Liver (tissue), 8 donors: ENCODE measurements at regions not wholly inside any gene's neighbourhood (a gene's known extent, or its start where the extent isn't known, plus 50 kb on each side); places are given as distances from the start of the nearest gene placed in this dataset.
"Not testable (repeated sequence)": the region's sequence is repeated elsewhere in the genome, so short reads cannot be mapped to it uniquely, and the experiment has no call there.

ENCODE experiments used
- DNase-seq: peaks from one replicate; pipeline ENCODE4 v3.0.0-alpha.2; 2017; ENCODE audit warnings: low spot score
- H3K27ac ChIP-seq, 2 donors: one replicate each; pipeline ENCODE4 v1.7.0; 2013; ENCODE audit warnings: inconsistent platforms in 2 of 2, low read length in 2 of 2, control low read depth in 1 of 2, low read depth in 1 of 2, mild to moderate bottlenecking in 1 of 2
- H3K27me3 ChIP-seq, 4 donors: one replicate each; pipeline versions ENCODE4 v1.6.1 to v1.7.0; 2013; ENCODE audit warnings: low read length in 3 of 4, inconsistent platforms in 1 of 4, mild to moderate bottlenecking in 1 of 4, moderate library complexity in 1 of 4; ENCODE audit not compliant: control insufficient read depth in 4 of 4, insufficient read depth in 4 of 4
- H3K36me3 ChIP-seq, 4 donors: one replicate each; pipeline versions ENCODE4 v1.6.1 to v1.7.0; 2013; ENCODE audit warnings: low read length in 3 of 4, mild to moderate bottlenecking in 3 of 4, low read depth in 1 of 4, moderate library complexity in 1 of 4; ENCODE audit not compliant: control insufficient read depth in 4 of 4, insufficient read depth in 3 of 4
- H3K4me1 ChIP-seq, 4 donors: one replicate each; pipeline versions ENCODE4 v1.6.1 to v1.7.0; 2013; ENCODE audit warnings: low read length in 3 of 4, mild to moderate bottlenecking in 3 of 4, moderate library complexity in 1 of 4; ENCODE audit not compliant: control insufficient read depth in 4 of 4, insufficient read depth in 4 of 4
- H3K4me3 ChIP-seq, 3 donors: one replicate each; pipeline versions ENCODE4 v1.6.1 to v1.7.0; 2013; ENCODE audit warnings: low read length in 3 of 3, control low read depth in 1 of 3, low read depth in 1 of 3, mild to moderate bottlenecking in 1 of 3
- H3K9ac ChIP-seq, 2 donors: one replicate each; pipeline ENCODE4 v1.7.0; 2013; ENCODE audit warnings: low read length in 2 of 2, mild to moderate bottlenecking in 2 of 2, moderate library complexity in 2 of 2, control low read depth in 1 of 2, low read depth in 1 of 2
- H3K9me3 ChIP-seq, 4 donors: one replicate each; pipeline versions ENCODE4 v1.6.1 to v1.7.0; 2013; ENCODE audit warnings: low read length in 3 of 4; ENCODE audit not compliant: control insufficient read depth in 4 of 4
- EGR1 ChIP-seq, 2 donors: IDR thresholded peaks; 2 replicates each; pipeline ENCODE4 v1.6.1; 2016 to 2018; ENCODE audit warnings: antibody characterized with exemption in 2 of 2, low read depth in 2 of 2
- FOXA1 ChIP-seq: IDR thresholded peaks from 2 replicates; pipeline ENCODE4 v1.6.1; 2016; ENCODE audit warnings: antibody characterized with exemption
- HNF4G ChIP-seq: IDR thresholded peaks from 2 replicates; pipeline ENCODE4 v1.6.1; 2016; ENCODE audit warnings: antibody characterized with exemption
- JUND ChIP-seq, 2 donors: IDR thresholded peaks; 2 replicates each; pipeline ENCODE4 v1.6.1; 2016; ENCODE audit warnings: antibody characterized with exemption in 2 of 2
- NR2F2 ChIP-seq: IDR thresholded peaks from 2 replicates; pipeline ENCODE4 v1.6.1; 2016; ENCODE audit warnings: antibody characterized with exemption
- RAD21 ChIP-seq, 2 donors: IDR thresholded peaks; 2 replicates each; pipeline ENCODE4 v1.6.1; 2016; ENCODE audit warnings: antibody characterized with exemption in 2 of 2, mild to moderate bottlenecking in 2 of 2
- SP1 ChIP-seq: IDR thresholded peaks from 2 replicates; pipeline ENCODE4 v1.6.1; 2018; ENCODE audit warnings: antibody characterized with exemption, mild to moderate bottlenecking
- TAF1 ChIP-seq: conservative IDR thresholded peaks from 2 replicates; pipeline ENCODE4 v1.6.1; 2016; ENCODE audit warnings: antibody characterized with exemption, mild to moderate bottlenecking
- YY1 ChIP-seq: IDR thresholded peaks from 2 replicates; pipeline ENCODE4 v1.6.1; 2016; ENCODE audit warnings: antibody characterized with exemption, mild to moderate bottlenecking
- WGBS: extraction: QIAGEN DNeasy Blood & Tissue Kit; methylation state at CpG from one replicate; pipeline ENCODE4 v1.1.7; 2013; 5-methylcytosine and 5-hydroxymethylcytosine counted together
- TF ChIP-seq, protein P1 (sequence below): IDR thresholded peaks from 2 replicates; pipeline ENCODE4 v1.6.1; 2016; ENCODE audit warnings: antibody characterized with exemption
- TF ChIP-seq, protein P2 (sequence below): IDR thresholded peaks from 2 replicates; pipeline ENCODE4 v1.6.1; 2016; ENCODE audit warnings: antibody characterized with exemption
- TF ChIP-seq, protein P3 (sequence below): IDR thresholded peaks from 2 replicates; pipeline ENCODE4 v1.6.1; 2016; ENCODE audit warnings: antibody characterized with exemption, mild to moderate bottlenecking
- TF ChIP-seq, protein P4 (sequence below): fragments of 150-350 bp; IDR thresholded peaks from 2 replicates; pipeline ENCODE4 v1.5.1; 2017; ENCODE audit warnings: improper control_type of control experiment, low read depth, low read length; ENCODE audit not compliant: missing input control
- TF ChIP-seq, protein P5 (sequence below): IDR thresholded peaks from 2 replicates; pipeline ENCODE4 v1.6.1; 2016; ENCODE audit warnings: antibody characterized with exemption
- donor health status: healthy.
- donor health status: healthy.
- donor health status: healthy.
- donor health status: healthy.
- donor health status: healthy.

DNA sequence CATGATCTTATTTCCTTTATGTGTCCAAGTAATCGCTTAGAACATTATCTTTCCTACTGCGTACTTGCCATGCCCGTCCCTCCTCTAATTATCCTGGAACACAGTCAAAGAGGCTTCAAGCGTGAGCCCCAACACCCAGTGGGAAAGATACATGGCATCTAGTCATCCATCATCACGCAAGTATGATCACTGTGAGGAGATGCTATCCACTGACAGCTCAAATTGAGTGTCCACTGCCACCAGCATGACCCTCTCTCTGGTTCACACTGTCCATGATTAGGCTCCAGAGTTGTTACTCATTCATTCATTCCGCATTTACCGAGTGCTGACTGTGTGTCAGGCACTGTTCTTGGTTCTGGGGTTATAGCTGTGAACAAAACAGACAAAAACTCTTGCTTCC, 124.6 kb downstream of the COPS8 start:
- TF ChIP-seq RAD21 (IDR thresholded peaks at IDR 0.05) (no peak), HNF4G (no peak), JUND (IDR thresholded peaks at IDR 0.05) (no peak), TAF1 (no peak), EGR1 (IDR thresholded peaks at IDR 0.05; ENCODE audit: low read depth in 2 of 2) (no peak), SP1 (no peak)
- TF ChIP-seq, protein P1, sequence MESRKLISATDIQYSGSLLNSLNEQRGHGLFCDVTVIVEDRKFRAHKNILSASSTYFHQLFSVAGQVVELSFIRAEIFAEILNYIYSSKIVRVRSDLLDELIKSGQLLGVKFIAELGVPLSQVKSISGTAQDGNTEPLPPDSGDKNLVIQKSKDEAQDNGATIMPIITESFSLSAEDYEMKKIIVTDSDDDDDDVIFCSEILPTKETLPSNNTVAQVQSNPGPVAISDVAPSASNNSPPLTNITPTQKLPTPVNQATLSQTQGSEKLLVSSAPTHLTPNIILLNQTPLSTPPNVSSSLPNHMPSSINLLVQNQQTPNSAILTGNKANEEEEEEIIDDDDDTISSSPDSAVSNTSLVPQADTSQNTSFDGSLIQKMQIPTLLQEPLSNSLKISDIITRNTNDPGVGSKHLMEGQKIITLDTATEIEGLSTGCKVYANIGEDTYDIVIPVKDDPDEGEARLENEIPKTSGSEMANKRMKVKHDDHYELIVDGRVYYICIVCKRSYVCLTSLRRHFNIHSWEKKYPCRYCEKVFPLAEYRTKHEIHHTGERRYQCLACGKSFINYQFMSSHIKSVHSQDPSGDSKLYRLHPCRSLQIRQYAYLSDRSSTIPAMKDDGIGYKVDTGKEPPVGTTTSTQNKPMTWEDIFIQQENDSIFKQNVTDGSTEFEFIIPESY, result no peak
- DNase-seq, result no peak
- Histone ChIP-seq H3K27me3 (peaks cover 0 to 2% (median 0%) of the 10 kb centered on the region in 4 donors), H3K36me3 (no peaks in the 10 kb centered on the region), H3K27ac (no peak overlapping the region), H3K9ac (no peak overlapping the region), H3K9me3 (no peaks in the 10 kb centered on the region), H3K4me1 (no peaks in the 10 kb centered on the region), H3K4me3 (no peak overlapping the region)
- WGBS, result 84% methylated on average over 7 of the region's 7 CpGs

DNA sequence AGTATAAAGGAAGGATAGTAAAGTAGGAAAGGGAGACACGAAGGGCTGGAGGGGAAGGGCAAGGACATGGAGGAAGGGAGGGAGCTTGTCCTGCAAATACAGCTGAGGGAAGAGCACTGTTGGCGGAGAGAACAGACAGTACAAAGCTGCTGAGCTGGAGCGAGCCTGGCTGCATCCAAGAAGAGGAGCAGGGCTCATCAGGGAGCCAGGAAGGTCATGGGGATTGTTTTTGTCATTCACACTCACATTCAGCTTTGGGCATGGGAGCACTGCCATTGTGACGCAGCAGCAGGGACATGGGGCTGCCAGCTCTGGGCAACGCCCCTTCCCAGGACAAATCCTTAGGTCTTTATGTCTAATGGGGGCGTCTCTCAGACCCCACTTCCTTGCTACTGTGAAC, 125.1 kb downstream of the COPS8 start:
- H3K27me3 ChIP-seq, result peaks cover 0 to 2% (median 0%) of the 10 kb centered on the region in 4 donors
- no peak overlapping the region for H3K9ac ChIP-seq
- no peak overlapping the region for H3K4me3 ChIP-seq
- TF ChIP-seq NR2F2, result no peak
- WGBS, result 59% methylated on average over 6 of the region's 6 CpGs
- H3K36me3 ChIP-seq, result no peaks in the 10 kb centered on the region
- no peaks in the 10 kb centered on the region for H3K9me3 ChIP-seq
- no peaks in the 10 kb centered on the region for H3K4me1 ChIP-seq
- no peak for DNase-seq
- H3K27ac ChIP-seq, result no peak overlapping the region

DNA sequence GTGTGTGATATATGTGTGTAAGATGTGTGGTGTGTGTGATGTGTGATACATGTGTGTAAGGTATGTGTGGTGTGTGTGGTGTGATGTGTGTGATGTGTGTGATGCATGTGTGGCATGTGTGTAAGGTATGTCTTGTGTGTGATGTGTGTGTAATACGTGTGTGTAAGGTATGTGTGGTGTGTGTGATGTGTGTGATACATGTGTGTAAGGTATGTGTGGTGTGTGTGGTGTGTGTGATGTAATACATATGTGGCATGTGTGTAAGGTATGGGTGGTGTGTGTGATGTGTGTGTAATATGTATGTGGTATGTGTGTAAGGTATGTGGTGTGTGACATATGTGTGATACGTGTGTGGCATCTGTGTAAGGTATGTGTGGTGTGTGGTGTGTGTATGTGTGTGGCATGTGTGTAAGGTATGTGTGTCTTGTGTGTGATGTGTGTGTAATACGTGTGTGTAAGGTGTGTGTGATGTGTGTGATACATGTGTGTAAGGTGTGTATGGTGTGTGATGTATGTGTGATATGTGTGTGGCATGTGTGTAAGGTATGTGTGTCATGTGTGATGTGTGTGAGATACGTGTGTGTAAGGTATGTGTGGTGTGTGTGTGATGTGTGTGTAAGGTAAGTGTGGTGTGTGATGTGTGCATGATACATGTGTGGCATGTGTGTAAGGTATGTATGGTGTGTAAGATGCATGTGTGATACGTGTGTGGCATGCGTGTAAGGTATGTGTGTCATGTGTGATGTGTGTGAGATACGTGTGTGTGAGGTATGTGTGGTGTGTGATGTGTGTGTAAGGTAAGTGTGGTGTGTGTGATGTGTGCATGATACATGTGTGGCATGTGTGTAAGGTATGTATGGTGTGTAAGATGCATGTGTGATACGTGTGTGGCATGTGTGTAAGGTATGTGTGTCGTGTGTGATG, 126.9 kb downstream of the COPS8 start:
- not testable (repeated sequence) for H3K9me3 ChIP-seq, H3K9ac ChIP-seq, H3K36me3 ChIP-seq, H3K4me1 ChIP-seq, DNase-seq, H3K27me3 ChIP-seq, H3K4me3 ChIP-seq, H3K27ac ChIP-seq
- 89% methylated on average over 9 of the region's 9 CpGs for WGBS

DNA sequence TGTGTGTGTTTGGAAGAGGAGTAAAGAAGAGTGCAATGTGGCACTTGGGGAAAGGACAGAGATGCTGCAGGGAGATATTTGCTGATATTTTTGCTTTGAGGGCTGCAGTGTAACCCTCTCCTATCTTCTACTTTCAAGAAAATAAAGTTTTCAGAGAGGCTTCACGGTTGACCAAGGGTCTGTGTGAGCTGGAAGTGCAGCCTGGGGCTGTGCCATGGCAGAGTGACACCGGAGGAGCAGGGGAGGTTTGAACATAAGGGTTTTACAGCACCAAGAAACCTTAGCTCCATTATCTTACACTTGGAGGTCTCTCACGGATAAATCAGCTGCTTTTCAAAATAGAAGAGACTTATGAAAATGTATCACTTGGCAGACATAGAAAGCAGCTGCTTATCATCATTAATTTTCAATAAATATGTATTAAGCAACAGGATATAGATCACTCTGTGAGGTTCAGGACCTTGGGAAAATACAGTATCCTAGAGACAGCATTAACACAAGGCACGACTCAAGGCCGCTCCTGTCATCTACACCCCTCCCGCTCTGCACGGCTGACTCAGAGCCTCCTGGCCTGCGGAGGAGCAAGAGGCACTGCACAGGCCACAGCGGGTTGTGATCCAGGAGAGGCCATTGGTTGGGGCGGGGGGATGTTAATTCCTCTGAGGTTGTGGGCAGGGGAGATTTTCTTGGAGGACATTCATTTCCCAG, 127.8 kb downstream of the COPS8 start:
- Histone ChIP-seq H3K9me3 (no peaks in the 10 kb centered on the region), H3K9ac (no peak overlapping the region), H3K27me3 (no peaks in the 10 kb centered on the region), H3K27ac (no peak overlapping the region), H3K36me3 (no peaks in the 10 kb centered on the region), H3K4me1 (no peaks in the 10 kb centered on the region), H3K4me3 (no peak overlapping the region)
- WGBS, result 82% methylated on average over 10 of the region's 10 CpGs
- DNase-seq, result no peak
- TF ChIP-seq, protein P2, sequence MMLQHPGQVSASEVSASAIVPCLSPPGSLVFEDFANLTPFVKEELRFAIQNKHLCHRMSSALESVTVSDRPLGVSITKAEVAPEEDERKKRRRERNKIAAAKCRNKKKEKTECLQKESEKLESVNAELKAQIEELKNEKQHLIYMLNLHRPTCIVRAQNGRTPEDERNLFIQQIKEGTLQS, result no peak
- no peak for TF ChIP-seq EGR1 (IDR thresholded peaks at IDR 0.05; ENCODE audit: low read depth in 2 of 2)
- no peak for TF ChIP-seq YY1
- no peak for TF ChIP-seq HNF4G
- TF ChIP-seq, protein P3, sequence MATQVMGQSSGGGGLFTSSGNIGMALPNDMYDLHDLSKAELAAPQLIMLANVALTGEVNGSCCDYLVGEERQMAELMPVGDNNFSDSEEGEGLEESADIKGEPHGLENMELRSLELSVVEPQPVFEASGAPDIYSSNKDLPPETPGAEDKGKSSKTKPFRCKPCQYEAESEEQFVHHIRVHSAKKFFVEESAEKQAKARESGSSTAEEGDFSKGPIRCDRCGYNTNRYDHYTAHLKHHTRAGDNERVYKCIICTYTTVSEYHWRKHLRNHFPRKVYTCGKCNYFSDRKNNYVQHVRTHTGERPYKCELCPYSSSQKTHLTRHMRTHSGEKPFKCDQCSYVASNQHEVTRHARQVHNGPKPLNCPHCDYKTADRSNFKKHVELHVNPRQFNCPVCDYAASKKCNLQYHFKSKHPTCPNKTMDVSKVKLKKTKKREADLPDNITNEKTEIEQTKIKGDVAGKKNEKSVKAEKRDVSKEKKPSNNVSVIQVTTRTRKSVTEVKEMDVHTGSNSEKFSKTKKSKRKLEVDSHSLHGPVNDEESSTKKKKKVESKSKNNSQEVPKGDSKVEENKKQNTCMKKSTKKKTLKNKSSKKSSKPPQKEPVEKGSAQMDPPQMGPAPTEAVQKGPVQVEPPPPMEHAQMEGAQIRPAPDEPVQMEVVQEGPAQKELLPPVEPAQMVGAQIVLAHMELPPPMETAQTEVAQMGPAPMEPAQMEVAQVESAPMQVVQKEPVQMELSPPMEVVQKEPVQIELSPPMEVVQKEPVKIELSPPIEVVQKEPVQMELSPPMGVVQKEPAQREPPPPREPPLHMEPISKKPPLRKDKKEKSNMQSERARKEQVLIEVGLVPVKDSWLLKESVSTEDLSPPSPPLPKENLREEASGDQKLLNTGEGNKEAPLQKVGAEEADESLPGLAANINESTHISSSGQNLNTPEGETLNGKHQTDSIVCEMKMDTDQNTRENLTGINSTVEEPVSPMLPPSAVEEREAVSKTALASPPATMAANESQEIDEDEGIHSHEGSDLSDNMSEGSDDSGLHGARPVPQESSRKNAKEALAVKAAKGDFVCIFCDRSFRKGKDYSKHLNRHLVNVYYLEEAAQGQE, result no peak
- TF ChIP-seq, protein P4, sequence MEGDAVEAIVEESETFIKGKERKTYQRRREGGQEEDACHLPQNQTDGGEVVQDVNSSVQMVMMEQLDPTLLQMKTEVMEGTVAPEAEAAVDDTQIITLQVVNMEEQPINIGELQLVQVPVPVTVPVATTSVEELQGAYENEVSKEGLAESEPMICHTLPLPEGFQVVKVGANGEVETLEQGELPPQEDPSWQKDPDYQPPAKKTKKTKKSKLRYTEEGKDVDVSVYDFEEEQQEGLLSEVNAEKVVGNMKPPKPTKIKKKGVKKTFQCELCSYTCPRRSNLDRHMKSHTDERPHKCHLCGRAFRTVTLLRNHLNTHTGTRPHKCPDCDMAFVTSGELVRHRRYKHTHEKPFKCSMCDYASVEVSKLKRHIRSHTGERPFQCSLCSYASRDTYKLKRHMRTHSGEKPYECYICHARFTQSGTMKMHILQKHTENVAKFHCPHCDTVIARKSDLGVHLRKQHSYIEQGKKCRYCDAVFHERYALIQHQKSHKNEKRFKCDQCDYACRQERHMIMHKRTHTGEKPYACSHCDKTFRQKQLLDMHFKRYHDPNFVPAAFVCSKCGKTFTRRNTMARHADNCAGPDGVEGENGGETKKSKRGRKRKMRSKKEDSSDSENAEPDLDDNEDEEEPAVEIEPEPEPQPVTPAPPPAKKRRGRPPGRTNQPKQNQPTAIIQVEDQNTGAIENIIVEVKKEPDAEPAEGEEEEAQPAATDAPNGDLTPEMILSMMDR, result no peak
- no peak for TF ChIP-seq FOXA1
- TF ChIP-seq JUND (IDR thresholded peaks at IDR 0.05), result no peak
- no peak for TF ChIP-seq TAF1
- TF ChIP-seq, protein P5, sequence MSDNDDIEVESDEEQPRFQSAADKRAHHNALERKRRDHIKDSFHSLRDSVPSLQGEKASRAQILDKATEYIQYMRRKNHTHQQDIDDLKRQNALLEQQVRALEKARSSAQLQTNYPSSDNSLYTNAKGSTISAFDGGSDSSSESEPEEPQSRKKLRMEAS, result no peak
- TF ChIP-seq SP1, result no peak
